IMR-90 (cell line): ENCODE measurements at regions not wholly inside any gene's neighbourhood (a gene's known extent, or its start where the extent isn't known, plus 50 kb on each side); places are given as distances from the start of the nearest gene placed in this dataset.

Experiments
- ATAC-seq: fragments of 200-7000 bp; cut with Tn5 transposase; 2 replicates; pipeline ENCODE4 v1.9.1; 2020; ENCODE audit warnings: low read depth, mild to moderate bottlenecking, moderate library complexity
- BruUV-seq: library from RNA; stranded (reverse); fragments of 400-500 nt; replicated peaks from 2 replicates; lab custom pipeline; 2021; lab: Mats Ljungman, UMichigan
- CTCF ChIA-PET: fragments of 300-600 bp; formaldehyde crosslinking; extraction: SDS; loops from one replicate; lab custom pipeline; 2021; ENCODE audit warnings: antibody characterized with exemption; lab: Yijun Ruan, JAX
- POLR2A ChIA-PET: fragments of 300-600 bp; sonication (Branson Sonifier 250); formaldehyde crosslinking; loops from one replicate; lab custom pipeline; 2022; ENCODE audit warnings: antibody characterized with exemption; ENCODE audit not compliant: unreplicated experiment; lab: Charles Lee
- DNase-seq: peaks from one replicate; pipeline ENCODE4 v3.0.0; 2013
- H2AFZ ChIP-seq: replicated peaks from 2 replicates; pipeline ENCODE3; 2013; ENCODE audit warnings: low read length, mild to moderate bottlenecking; ENCODE audit not compliant: poor library complexity
- H2AK5ac ChIP-seq: 2 replicates; pipeline ENCODE4 v1.6.1; 2013; ENCODE audit warnings: low read depth, low read length, inconsistent platforms
- H2AK9ac ChIP-seq: replicated peaks from 2 replicates; pipeline ENCODE3; 2013; ENCODE audit warnings: mild to moderate bottlenecking, low read depth, low read length, moderate library complexity; ENCODE audit not compliant: poor library complexity
- H2BK120ac ChIP-seq: 2 replicates; pipeline ENCODE4 v1.6.1; 2013; ENCODE audit warnings: low read depth, low read length, inconsistent platforms
- H2BK15ac ChIP-seq: 3 replicates; pipeline ENCODE4 v1.6.1; 2013; ENCODE audit warnings: low read depth, low read length, inconsistent platforms
- H2BK20ac ChIP-seq: 2 replicates; pipeline ENCODE4 v1.6.1; 2013; ENCODE audit warnings: low read depth, mild to moderate bottlenecking, inconsistent platforms, low read length, moderate library complexity
- H2BK5ac ChIP-seq: 2 replicates; pipeline ENCODE4 v1.6.1; 2013; ENCODE audit warnings: mild to moderate bottlenecking, low read depth, low read length, inconsistent platforms; ENCODE audit not compliant: poor library complexity, severe bottlenecking
- H3K14ac ChIP-seq: replicated peaks from 2 replicates; pipeline ENCODE4 v1.6.1; 2013; ENCODE audit warnings: low read depth, low read length, inconsistent platforms
- H3K18ac ChIP-seq: 2 replicates; pipeline ENCODE4 v1.6.1; 2013; ENCODE audit warnings: low read depth, low read length, control low read depth
- H3K23ac ChIP-seq: 2 replicates; pipeline ENCODE4 v1.6.1; 2013; ENCODE audit warnings: low read depth, low read length, inconsistent platforms
- H3K27ac ChIP-seq: 2 replicates; pipeline ENCODE4 v1.5.1; 2013; ENCODE audit warnings: mild to moderate bottlenecking, control low read depth, low read length; ENCODE audit not compliant: insufficient read depth
- H3K27me3 ChIP-seq: 2 replicates; pipeline ENCODE4 v1.6.1; 2013; ENCODE audit warnings: low read length; ENCODE audit not compliant: control insufficient read depth, insufficient read depth
- H3K36me3 ChIP-seq: 2 replicates; pipeline ENCODE4 v1.6.1; 2013; ENCODE audit warnings: low read length, mixed read lengths; ENCODE audit not compliant: control insufficient read depth, insufficient read depth
- H3K4ac ChIP-seq: 2 replicates; pipeline ENCODE4 v1.6.1; 2013; ENCODE audit warnings: low read depth, low read length, inconsistent platforms
- H3K4me1 ChIP-seq: 2 replicates; pipeline ENCODE4 v1.6.1; 2013; ENCODE audit warnings: low read length, mixed read lengths; ENCODE audit not compliant: control insufficient read depth, insufficient read depth
- H3K4me2 ChIP-seq: 2 replicates; pipeline ENCODE4 v1.6.1; 2013; ENCODE audit warnings: low read depth, mild to moderate bottlenecking, control low read depth, low read length, moderate library complexity
- H3K4me3 ChIP-seq: 2 replicates; pipeline ENCODE4 v1.5.1; 2013; ENCODE audit warnings: low read depth, mild to moderate bottlenecking, control low read depth, low read length, moderate library complexity; ENCODE audit not compliant: insufficient read depth
- H3K56ac ChIP-seq: 2 replicates; pipeline ENCODE4 v1.6.1; 2013; ENCODE audit warnings: low read length, inconsistent platforms; ENCODE audit not compliant: insufficient read depth; ENCODE audit errors: extremely low read depth
- H3K79me1 ChIP-seq, 2 experiments: 2 replicates each; pipeline ENCODE4 v1.6.1; 2013; ENCODE audit warnings: low read length in 2 of 2, inconsistent platforms in 1 of 2, low read depth in 1 of 2
- H3K9ac ChIP-seq: 2 replicates; pipeline ENCODE4 v1.6.1; 2013; ENCODE audit warnings: low read depth, low read length, control low read depth
- H3K9me1 ChIP-seq: 2 replicates; pipeline ENCODE4 v1.6.1; 2013; ENCODE audit warnings: low read length, inconsistent platforms; ENCODE audit not compliant: insufficient read depth
- H3K9me3 ChIP-seq: 2 replicates; pipeline ENCODE4 v1.6.1; 2013; ENCODE audit warnings: low read length; ENCODE audit not compliant: control insufficient read depth, insufficient read depth
- H4K20me1 ChIP-seq: 2 replicates; pipeline ENCODE4 v1.6.1; 2013; ENCODE audit warnings: low read length, inconsistent platforms; ENCODE audit not compliant: insufficient read depth
- H4K5ac ChIP-seq: 2 replicates; pipeline ENCODE4 v1.6.1; 2013; ENCODE audit warnings: mild to moderate bottlenecking, low read depth, low read length, control low read depth
- H4K8ac ChIP-seq, 2 experiments: 2 replicates each; pipeline ENCODE4 v1.6.1; 2013; ENCODE audit warnings: low read depth in 2 of 2, low read length in 2 of 2, control low read depth in 1 of 2, inconsistent platforms in 1 of 2
- H4K91ac ChIP-seq: 2 replicates; pipeline ENCODE4 v1.6.1; 2013; ENCODE audit warnings: low read depth, low read length, inconsistent platforms; ENCODE audit not compliant: insufficient read depth
- NFE2L2 ChIP-seq: fragments of 150-350 bp; IDR thresholded peaks from 2 replicates; pipeline ENCODE4 v1.6.1; 2016; ENCODE audit warnings: low read depth, mild to moderate bottlenecking, low read length
- USF2 ChIP-seq: fragments of 150-350 bp; IDR thresholded peaks from 2 replicates; pipeline ENCODE4 v1.6.1; 2017; ENCODE audit warnings: mild to moderate bottlenecking, antibody characterized with exemption, low read length, low read depth
- dilution Hi-C: fragments of 300-500 bp; cut with HindIII; formaldehyde crosslinking; loops from one replicate; pipeline ENCODE4 v1.14.3; 2018; ENCODE audit warnings: low sequenced_read_pairs; ENCODE audit not compliant: unreplicated experiment
- in situ Hi-C: fragments of 300-500 bp; cut with MboI; formaldehyde crosslinking; loops from 3 replicates; pipeline ENCODE4 v1.14.3; 2019; ENCODE audit warnings: low sequenced_read_pairs, inconsistent platforms, mixed read lengths
- intact Hi-C: fragments of 100-400 bp; cut with micrococcal nuclease; formaldehyde crosslinking; loops from 2 replicates; pipeline ENCODE4 v1.10.0; 2022

DNA sequence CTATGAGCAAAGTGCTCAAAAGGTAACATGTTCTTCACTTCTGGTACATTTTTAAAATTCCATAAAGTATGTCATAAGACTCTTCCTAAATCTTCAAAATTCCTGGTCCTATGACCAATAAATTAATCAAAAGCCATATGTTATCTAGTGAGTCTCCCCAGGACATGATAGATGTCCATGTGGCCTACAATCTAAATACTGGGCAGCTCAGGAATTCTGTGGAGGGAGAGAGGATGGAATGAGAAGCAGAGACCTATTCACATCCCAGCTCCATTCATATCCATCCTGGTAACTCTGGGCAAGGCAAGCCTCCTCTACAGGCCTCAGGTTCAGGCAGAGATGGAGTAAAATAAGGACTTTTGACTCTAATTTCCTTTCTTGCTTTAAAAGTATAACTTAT lies 224.8 kb downstream of the MTERF1 start:
- Histone ChIP-seq H3K9ac (no peak overlapping the region), H2AFZ (no peak overlapping the region), H2BK120ac (no peak overlapping the region), H2AK9ac (no peak overlapping the region), H3K9me1 (no peaks in the 10 kb centered on the region), H2BK15ac (no peak overlapping the region), H3K4me3 (no peak overlapping the region), H3K27me3 (no peaks in the 10 kb centered on the region), H2BK5ac (no peak overlapping the region), H3K23ac (no peak overlapping the region), H3K79me1 (no peaks in the 10 kb centered on the region), H3K18ac (no peak overlapping the region), H4K91ac (no peak overlapping the region), H2BK20ac (no peak overlapping the region), H2AK5ac (no peak overlapping the region), H3K56ac (no peak overlapping the region), H3K14ac (no peak overlapping the region), H4K5ac (no peak overlapping the region), H4K8ac (no peak overlapping the region), H3K9me3 (no peaks in the 10 kb centered on the region), H3K36me3 (no peaks in the 10 kb centered on the region), H3K4me2 (no peak overlapping the region), H4K20me1 (no peaks in the 10 kb centered on the region), H3K4me1 (no peaks in the 10 kb centered on the region), H3K4ac (no peak overlapping the region), H3K27ac (no peak overlapping the region)
- TF ChIP-seq USF2 (no peak), NFE2L2 (no peak)
- BruUV-seq: no TSS peak
- ATAC-seq: no peak
- ChIA-PET CTCF (interaction anchor here (0.8 kb wide), 1 partner anchor 1562 kb away, joined by 3 read pairs; no protein-coding TSS in a partner anchor), POLR2A (no interaction called here)
- intact Hi-C loops (no loop called here), in situ Hi-C loops (no loop called here), dilution Hi-C loops (no loop called here)
- DNase-seq: no peak
